ENCODE measurements at regions not wholly inside any gene's neighbourhood (a gene's known extent, or its start where the extent isn't known, plus 50 kb on each side); places are given as distances from the start of the nearest gene placed in this dataset.

DNA sequence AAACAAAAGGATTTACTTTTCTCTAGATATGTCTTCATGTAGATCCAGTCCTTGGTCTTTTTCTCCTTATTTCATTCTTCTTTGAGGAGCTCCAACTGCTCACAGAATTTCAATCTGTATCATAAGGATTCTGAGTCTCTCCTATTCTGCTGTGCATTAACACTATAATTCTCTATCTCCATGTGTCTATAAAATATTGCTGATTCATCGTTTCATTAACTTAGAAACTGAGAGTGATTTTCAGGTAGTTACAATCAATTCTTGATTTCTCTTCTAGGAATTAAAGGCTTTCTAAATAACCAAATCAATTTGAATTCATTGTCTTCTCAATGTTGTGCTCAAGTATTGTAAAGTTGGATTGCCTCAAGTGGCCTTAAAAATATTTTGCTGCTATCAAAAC lies 651.5 kb upstream of the CADM2 start:
- no peak for TF ChIP-seq PAX8 (IDR thresholded peaks at IDR 0.05)
- no peak for TF ChIP-seq BCLAF1 (IDR thresholded peaks at IDR 0.05)
- no peak for TF ChIP-seq PRDM15 (CRISPR knock-in tag; IDR thresholded peaks at IDR 0.05)
- no peak for TF ChIP-seq SMAD1 (IDR thresholded peaks at IDR 0.05; ENCODE audit: low read depth, partially characterized antibody)
- no peak for TF ChIP-seq PAX5 (IDR thresholded peaks at IDR 0.05; ENCODE audit: borderline replicate concordance, low read depth, low read length)
- no peak for TF ChIP-seq HDGF (IDR thresholded peaks at IDR 0.05)
- no peak for TF ChIP-seq BMI1 (IDR thresholded peaks at IDR 0.05; ENCODE audit: borderline replicate concordance)
- H3K4me2 ChIP-seq (ENCODE audit: control insufficient read depth, insufficient read depth): no peak overlapping the region
- WGBS (ENCODE audit: insufficient coverage, insufficient replicate concordance, low lambda C conversion rate, missing lambda C conversion rate): 52% methylated on average over 1 of the region's 1 CpG
- DNase-seq (ENCODE audit: low read depth, low spot score) (no peak), ATAC-seq (no peak), FAIRE-seq (no peak)
- SMC1A ChIA-PET (ENCODE audit: uncharacterized antibody, unreplicated experiment): interaction anchor here (1.0 kb wide), 1 partner anchor 10 kb away, joined by 3 read pairs; no protein-coding TSS in a partner anchor
- H3K36me3 ChIP-seq (ENCODE audit: control insufficient read depth in 2 of 2, insufficient read depth in 2 of 2, low read length in 1 of 2): no peaks in the 10 kb centered on the region
- BruUV-seq (replicated peaks): no TSS peak
- H3K4me3 ChIP-seq: no peak overlapping the region
- H3K27me3 ChIP-seq (replicated peaks in 1 of 2; ENCODE audit: control insufficient read depth in 2 of 2, insufficient read depth in 2 of 2, low read length in 1 of 2): no peaks in the 10 kb centered on the region
- H3K9me3 ChIP-seq (replicated peaks; ENCODE audit: control insufficient read depth, insufficient read depth, low read length): no peaks in the 10 kb centered on the region
- no peak overlapping the region for H2AFZ ChIP-seq (ENCODE audit: control insufficient read depth, low read depth, low read length)
- no peaks in the 10 kb centered on the region for H4K20me1 ChIP-seq (ENCODE audit: control insufficient read depth, insufficient read depth)
- no peaks in the 10 kb centered on the region for H3K4me1 ChIP-seq (ENCODE audit: control insufficient read depth, insufficient read depth, low read length)
- intact Hi-C loops (cut with micrococcal nuclease; ENCODE audit: unreplicated experiment): no loop called here
- no peak overlapping the region for H3K9ac ChIP-seq (ENCODE audit: control insufficient read depth, insufficient read depth, low read length)
- in situ Hi-C loops (cut with MboI): no loop called here
- RAD21 ChIA-PET (ENCODE audit: unreplicated experiment): no interaction called here
- CTCF ChIA-PET: no interaction called here
- no peaks in the 10 kb centered on the region for H3K79me2 ChIP-seq (ENCODE audit: control insufficient read depth, insufficient read depth, low read length)
- no peak overlapping the region for H3K27ac ChIP-seq (ENCODE audit: control insufficient read depth, insufficient read depth)
- POLR2A ChIA-PET: no interaction called here

Data from GM12878 (cell line).